H1 (cell line): ENCODE measurements at regions not wholly inside any gene's neighbourhood (a gene's known extent, or its start where the extent isn't known, plus 50 kb on each side); places are given as distances from the start of the nearest gene placed in this dataset.

ENCODE experiments used
- CTCF ChIA-PET: fragments of 300-600 bp; sonication (Branson Sonifier 250); formaldehyde crosslinking; loops from one replicate; lab custom pipeline; 2021; ENCODE audit not compliant: partially characterized antibody; lab: Charles Lee
- POLR2A ChIA-PET: fragments of 300-600 bp; sonication (Branson Sonifier 250); formaldehyde crosslinking; loops from one replicate; lab custom pipeline; 2021; ENCODE audit warnings: inconsistent platforms; ENCODE audit not compliant: partially characterized antibody; lab: Charles Lee
- DNase-seq, 2 experiments: peaks; one replicate each; pipeline versions ENCODE4 v3.0.0 to v3.0.0-alpha.2; 2010 to 2022; ENCODE audit warnings: low spot score in 2 of 2, low read depth in 1 of 2, mixed read lengths in 1 of 2
- FAIRE-seq: peaks from 2 replicates; lab custom pipeline; 2011; peaks lifted over from hg19 to GRCh38; lab: Jason Lieb, UNC
- H2AFZ ChIP-seq: 2 replicates; pipeline ENCODE4 v1.8.1; 2012; ENCODE audit warnings: low read length, inconsistent platforms
- H2AK5ac ChIP-seq: 2 replicates; pipeline ENCODE4 v1.6.1; 2013; ENCODE audit warnings: low read depth, low read length
- H2BK120ac ChIP-seq: replicated peaks from 2 replicates; pipeline ENCODE3; 2013; ENCODE audit warnings: low read depth, low read length, inconsistent platforms
- H2BK12ac ChIP-seq: 2 replicates; pipeline ENCODE4 v1.6.1; 2013; ENCODE audit warnings: low read depth, low read length
- H2BK15ac ChIP-seq: 2 replicates; pipeline ENCODE4 v1.6.1; 2013; ENCODE audit warnings: low read length
- H2BK20ac ChIP-seq: 2 replicates; pipeline ENCODE4 v1.6.1; 2013; ENCODE audit warnings: low read length
- H2BK5ac ChIP-seq: 2 replicates; pipeline ENCODE4 v1.6.1; 2013; ENCODE audit warnings: low read depth, low read length
- H3K14ac ChIP-seq: 2 replicates; pipeline ENCODE4 v1.6.1; 2013; ENCODE audit warnings: inconsistent platforms; ENCODE audit not compliant: insufficient read length
- H3K18ac ChIP-seq: 2 replicates; pipeline ENCODE4 v1.6.1; 2013; ENCODE audit warnings: low read length; ENCODE audit errors: extremely low read depth
- H3K23ac ChIP-seq: 2 replicates; pipeline ENCODE4 v1.6.1; 2013; ENCODE audit warnings: inconsistent platforms; ENCODE audit not compliant: insufficient read length
- H3K23me2 ChIP-seq: 2 replicates; pipeline ENCODE4 v1.6.1; 2013; ENCODE audit warnings: low read depth, low read length
- H3K27ac ChIP-seq: 2 replicates; pipeline ENCODE4 v1.6.1; 2011; ENCODE audit warnings: low read depth, low read length, inconsistent platforms
- H3K27me3 ChIP-seq, 4 experiments: replicated peaks in 1 of 4; 1 replicate in 1 of 4; 2 replicates in 3 of 4; pipeline versions ENCODE4 v1.6.1 to v1.8.1; 2011 to 2013; ENCODE audit warnings: low read length in 3 of 4, mild to moderate bottlenecking in 3 of 4, inconsistent platforms in 2 of 4, mixed read lengths in 2 of 4, moderate library complexity in 1 of 4; ENCODE audit not compliant: control insufficient read depth in 3 of 4, insufficient read depth in 3 of 4; ENCODE audit errors: extremely low read depth in 1 of 4
- H3K36me3 ChIP-seq, 4 experiments: 2 replicates each; pipeline versions ENCODE4 v1.6.1 to v1.8.1; 2011 to 2013; ENCODE audit warnings: mild to moderate bottlenecking in 4 of 4, low read length in 3 of 4, moderate library complexity in 2 of 4, control low read depth in 1 of 4, inconsistent platforms in 1 of 4; ENCODE audit not compliant: insufficient read depth in 4 of 4, control insufficient read depth in 2 of 4
- H3K4ac ChIP-seq: replicated peaks from 2 replicates; pipeline ENCODE3; 2013; ENCODE audit warnings: low read length, low read depth, mixed read lengths, inconsistent platforms; ENCODE audit not compliant: insufficient read length
- H3K4me1 ChIP-seq, 4 experiments: replicated peaks in 1 of 4; 1 replicate in 1 of 4; 2 replicates in 3 of 4; pipeline versions ENCODE4 v1.6.1 to v1.8.1; 2011 to 2013; ENCODE audit warnings: low read length in 3 of 4, inconsistent platforms in 2 of 4, mixed read lengths in 1 of 4; ENCODE audit not compliant: insufficient read depth in 4 of 4, control insufficient read depth in 3 of 4
- H3K4me2 ChIP-seq, 2 experiments: 2 replicates each; pipeline versions ENCODE4 v1.6.1 to v1.8.1; 2011 to 2013; ENCODE audit warnings: low read depth in 2 of 2, low read length in 2 of 2, control low read depth in 1 of 2, inconsistent platforms in 1 of 2, mild to moderate bottlenecking in 1 of 2; ENCODE audit not compliant: insufficient read depth in 1 of 2
- H3K4me3 ChIP-seq, 4 experiments: fragments of 200-600, 300-600 bp in 1 of 4; sonication (generic), shearing (Covaris generic), sonication (Bioruptor Twin) in 1 of 4; 2 replicates each; pipeline versions ENCODE4 v1.5.1 to v1.8.1; 2011 to 2016; ENCODE audit warnings: low read length in 4 of 4, low read depth in 3 of 4, control low read depth in 2 of 4, inconsistent platforms in 2 of 4, mild to moderate bottlenecking in 2 of 4, mixed read lengths in 1 of 4, moderate library complexity in 1 of 4; ENCODE audit not compliant: insufficient read depth in 2 of 4; ENCODE audit errors: extremely low read depth in 1 of 4
- H3K56ac ChIP-seq: replicated peaks from 2 replicates; pipeline ENCODE3; 2013; ENCODE audit warnings: low read depth, mild to moderate bottlenecking, mixed read lengths, low read length, inconsistent platforms; ENCODE audit not compliant: insufficient read length
- H3K79me1 ChIP-seq: 2 replicates; pipeline ENCODE4 v1.6.1; 2013; ENCODE audit warnings: low read depth, low read length, control low read depth
- H3K79me2 ChIP-seq, 2 experiments: 2 replicates each; pipeline versions ENCODE4 v1.6.1 to v1.8.1; 2012 to 2013; ENCODE audit warnings: low read length in 2 of 2, mild to moderate bottlenecking in 2 of 2, inconsistent platforms in 1 of 2; ENCODE audit not compliant: insufficient read depth in 2 of 2, control insufficient read depth in 1 of 2
- H3K9ac ChIP-seq, 4 experiments: replicated peaks in 1 of 4; 1 replicate in 1 of 4; 2 replicates in 3 of 4; pipeline versions ENCODE4 v1.6.1 to v1.8.1; 2011 to 2013; ENCODE audit warnings: low read depth in 3 of 4, low read length in 3 of 4, control low read depth in 2 of 4, mild to moderate bottlenecking in 2 of 4, moderate library complexity in 2 of 4, inconsistent platforms in 1 of 4; ENCODE audit errors: extremely low read depth in 1 of 4
- H3K9me3 ChIP-seq, 2 experiments: 2 replicates each; pipeline versions ENCODE4 v1.6.1 to v1.8.1; 2012 to 2013; ENCODE audit warnings: mild to moderate bottlenecking in 2 of 2, moderate library complexity in 2 of 2, control low read depth in 1 of 2, inconsistent platforms in 1 of 2, low read depth in 1 of 2, low read length in 1 of 2, mixed read lengths in 1 of 2; ENCODE audit not compliant: insufficient read depth in 2 of 2
- H4K20me1 ChIP-seq, 2 experiments: replicated peaks in 1 of 2; 2 replicates each; pipeline versions ENCODE3 to v1.8.1; 2011 to 2013; ENCODE audit warnings: inconsistent platforms in 2 of 2, low read length in 2 of 2, mild to moderate bottlenecking in 1 of 2; ENCODE audit not compliant: insufficient read depth in 2 of 2, control insufficient read depth in 1 of 2
- H4K5ac ChIP-seq: 2 replicates; pipeline ENCODE4 v1.6.1; 2013; ENCODE audit warnings: low read length, low read depth, mixed read lengths, inconsistent platforms; ENCODE audit not compliant: insufficient read length
- H4K8ac ChIP-seq: 2 replicates; pipeline ENCODE4 v1.8.0; 2013; ENCODE audit warnings: mild to moderate bottlenecking, moderate library complexity, low read length, inconsistent platforms; ENCODE audit not compliant: insufficient read depth; ENCODE audit errors: extremely low read depth
- H4K91ac ChIP-seq: replicated peaks from 2 replicates; pipeline ENCODE3; 2013; ENCODE audit warnings: low read length, mixed read lengths, inconsistent platforms; ENCODE audit not compliant: insufficient read length
- CHD1 ChIP-seq: IDR thresholded peaks from 2 replicates; pipeline ENCODE4 v1.6.1; 2012; ENCODE audit warnings: low read depth, low read length, improper control_type of control experiment
- CHD2 ChIP-seq: IDR thresholded peaks from 2 replicates; pipeline ENCODE4 v1.6.1; 2012; ENCODE audit warnings: low read length, improper control_type of control experiment
- EP300 ChIP-seq, 2 experiments: IDR thresholded peaks; 1 replicate in 1 of 2; 2 replicates in 1 of 2; pipeline ENCODE4 v1.6.1; 2011 to 2012; ENCODE audit warnings: low read depth in 2 of 2, low read length in 2 of 2, mild to moderate bottlenecking in 2 of 2, borderline replicate concordance in 1 of 2, inconsistent platforms in 1 of 2, moderate library complexity in 1 of 2
- EZH2 ChIP-seq: fragments of 200-600 bp; sonication (generic); IDR thresholded peaks from 2 replicates; pipeline ENCODE4 v1.7.1; 2012; ENCODE audit warnings: low read depth, mild to moderate bottlenecking, moderate library complexity, low read length, inconsistent platforms; ENCODE audit not compliant: severe bottlenecking
- FOSL1 ChIP-seq: IDR thresholded peaks from 2 replicates; pipeline ENCODE4 v1.6.1; 2011; ENCODE audit warnings: mild to moderate bottlenecking, low read depth, low read length, moderate library complexity; ENCODE audit not compliant: insufficient read depth
- SIX5 ChIP-seq: IDR thresholded peaks from 2 replicates; pipeline ENCODE4 v1.6.1; 2011; ENCODE audit warnings: mild to moderate bottlenecking, low read depth, low read length
- SRF ChIP-seq: IDR thresholded peaks from 2 replicates; pipeline ENCODE4 v1.6.1; 2011; ENCODE audit warnings: mild to moderate bottlenecking, low read depth, low read length, moderate library complexity
- TCF12 ChIP-seq: IDR thresholded peaks from 2 replicates; pipeline ENCODE4 v1.6.1; 2011; ENCODE audit warnings: low read depth, mild to moderate bottlenecking, low read length
- ZNF274 ChIP-seq: IDR thresholded peaks from 2 replicates; pipeline ENCODE4 v1.7.0; 2012; ENCODE audit warnings: low read length, borderline replicate concordance; ENCODE audit errors: extremely low read depth
- WGBS, 2 experiments: shearing (Covaris generic) in 1 of 2; methylation state at CpG; one replicate each; pipeline versions ENCODE4 v1.1.6 to v1.1.7; 2013 to 2015; ENCODE audit warnings: low lambda C conversion rate in 2 of 2, mixed read lengths in 2 of 2, inconsistent platforms in 1 of 2, low coverage in 1 of 2, missing lambda C conversion rate in 1 of 2; ENCODE audit not compliant: insufficient replicate concordance in 2 of 2, insufficient coverage in 1 of 2, insufficient read length in 1 of 2; ENCODE audit errors: extremely low coverage in 1 of 2, missing lambda C conversion rate in 1 of 2; 5-methylcytosine and 5-hydroxymethylcytosine counted together

DNA sequence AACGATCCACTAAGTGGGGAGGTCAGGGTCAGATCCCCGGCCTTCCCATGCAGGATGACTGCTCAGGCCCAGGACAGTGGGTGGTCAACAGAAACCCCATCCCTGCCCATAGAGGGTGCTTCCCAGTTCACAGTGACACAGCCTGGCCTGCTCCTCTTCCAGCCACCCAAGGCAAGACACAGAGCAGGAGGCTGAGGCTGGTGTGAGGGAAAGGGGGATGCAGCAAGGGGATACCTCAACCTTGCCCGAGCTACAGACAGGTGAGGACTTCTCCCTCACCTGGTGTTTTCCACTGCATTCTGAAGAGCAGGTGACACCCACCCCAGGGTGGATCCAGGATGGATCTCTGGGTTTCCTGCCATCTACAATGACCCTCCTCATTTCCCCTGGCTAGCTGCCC is 106.7 kb downstream of the KIF26A start:
- Histone ChIP-seq H3K9ac (no peak overlapping the region), H3K4me1 (peaks cover 0 to 3% (median 1%) of the 10 kb centered on the region in 4 experiments; a peak in 4 of 7 replicates), H3K18ac (no peak overlapping the region), H4K91ac (no peak overlapping the region), H4K8ac (no peak overlapping the region), H2BK15ac (no peak overlapping the region), H3K4ac (no peak overlapping the region), H2BK120ac (no peak overlapping the region), H3K56ac (no peak overlapping the region), H2BK20ac (no peak overlapping the region), H3K14ac (no peak overlapping the region), H3K4me2 (no peak overlapping the region), H3K27ac (no peak overlapping the region), H3K36me3 (no peaks in the 10 kb centered on the region), H2AK5ac (no peak overlapping the region), H3K27me3 (no peaks in the 10 kb centered on the region), H3K79me2 (no peaks in the 10 kb centered on the region), H3K4me3 (no peak overlapping the region), H3K23ac (no peak overlapping the region), H2BK5ac (no peak overlapping the region), H2BK12ac (no peak overlapping the region)
- ChIA-PET CTCF (interaction anchor here (0.8 kb wide), 2 partner anchors 12 to 19 kb away, joined by 3 read pairs; no protein-coding TSS in a partner anchor), POLR2A (no interaction called here)
- TF ChIP-seq CHD1 (no peak), SRF (no peak), EP300 (IDR thresholded peaks at IDR 0.05; ENCODE audit: borderline replicate concordance in 1 of 2, low read depth in 2 of 2, low read length in 2 of 2) (no peak), ZNF274 (no peak), CHD2 (no peak), SIX5 (no peak), TCF12 (no peak), EZH2 (no peak), FOSL1 (no peak)
- TF ChIP-seq, all 59 proteins: peak for 0
- Histone ChIP-seq H3K23me2 (no peaks in the 10 kb centered on the region), H4K20me1 (no peaks in the 10 kb centered on the region), H3K9me3 (peaks cover 12 to 18% of the 10 kb centered on the region in 2 experiments; a peak in 3 of 4 replicates), H2AFZ (no peak overlapping the region), H4K5ac (no peak overlapping the region), H3K79me1 (no peaks in the 10 kb centered on the region)
- no peak for FAIRE-seq
- peak in 1 of 2 experiments; percentile 10 for DNase-seq
- 97% methylated on average over 3 of the region's 3 CpGs; no CpG with 5 or more reads in 1 of the 2 experiments for WGBS, 2 experiments
